ENCODE measurements at regions not wholly inside any gene's neighbourhood (a gene's known extent, or its start where the extent isn't known, plus 50 kb on each side); places are given as distances from the start of the nearest gene placed in this dataset.

- no peaks in the 10 kb centered on the region for H3K9me1 ChIP-seq (ENCODE audit: control insufficient read depth, extremely low read depth, insufficient read depth, low read length)
- no peak overlapping the region for H3K4me2 ChIP-seq (ENCODE audit: control insufficient read depth, extremely low read depth, insufficient read depth, low read depth, low read length)
- no peak for DNase-seq (ENCODE audit: low read depth, low spot score)
- H3K4me3 ChIP-seq (ENCODE audit: control insufficient read depth in 2 of 3, extremely low read depth in 1 of 3, insufficient read depth in 2 of 3, low read depth in 1 of 3, low read length in 3 of 3) = no peak overlapping the region
- no peak overlapping the region for H2AFZ ChIP-seq (ENCODE audit: control insufficient read depth, low read length)
- no peaks in the 10 kb centered on the region for H3K36me3 ChIP-seq (ENCODE audit: control insufficient read depth in 2 of 2, extremely low read depth in 1 of 2, insufficient read depth in 2 of 2, low read length in 2 of 2)
- H3K79me2 ChIP-seq (ENCODE audit: control insufficient read depth, insufficient read depth, low read length) = no peaks in the 10 kb centered on the region
- peaks cover 10% of the 10 kb centered on the region for H3K4me1 ChIP-seq (ENCODE audit: control insufficient read depth, extremely low read depth, insufficient read depth, low read length)
- no peaks in the 10 kb centered on the region for H3K9me3 ChIP-seq (ENCODE audit: control insufficient read depth, low read depth, low read length)
- no peak for FAIRE-seq
- TF ChIP-seq EZH2 (IDR thresholded peaks at IDR 0.05; ENCODE audit: low read length) = no peak
- TF ChIP-seq CTCF (optimal IDR thresholded peaks at IDR 0.05 in 1 of 3, IDR thresholded peaks at IDR 0.05 in 1 of 3, conservative IDR thresholded peaks at IDR 0.05 in 1 of 3; ENCODE audit: extremely low read depth in 1 of 3, insufficient read depth in 2 of 3, low read length in 3 of 3) = no peak
- no peaks in the 10 kb centered on the region for H4K20me1 ChIP-seq (ENCODE audit: control insufficient read depth, extremely low read depth, insufficient read depth, low read length)
- no peak overlapping the region for H3K9ac ChIP-seq (ENCODE audit: control insufficient read depth, extremely low read depth, insufficient read depth, low read length)
- H3K27me3 ChIP-seq (ENCODE audit: control insufficient read depth, extremely low read depth, insufficient read depth, low read length) = no peaks in the 10 kb centered on the region
- dilution Hi-C loops (cut with MboI; ENCODE audit: extremely low pct_ligation_motif_present, low sequenced_read_pairs) = no loop called here
- no peak overlapping the region for H3K27ac ChIP-seq (ENCODE audit: control insufficient read depth, insufficient read depth, low read length)
Measured at GRCh38 chr9:23542438-23542837, 283.6 kb downstream of the ELAVL2 start.

GRCh38 chr9:23542927-23543326 is 283.1 kb downstream of the ELAVL2 start:
- Histone ChIP-seq H3K9ac (ENCODE audit: control insufficient read depth, extremely low read depth, insufficient read depth, low read length) (no peak overlapping the region), H3K9me1 (ENCODE audit: control insufficient read depth, extremely low read depth, insufficient read depth, low read length) (no peaks in the 10 kb centered on the region), H2AFZ (ENCODE audit: control insufficient read depth, low read length) (no peak overlapping the region), H3K27me3 (ENCODE audit: control insufficient read depth, extremely low read depth, insufficient read depth, low read length) (no peaks in the 10 kb centered on the region), H3K4me3 (ENCODE audit: control insufficient read depth in 2 of 3, extremely low read depth in 1 of 3, insufficient read depth in 2 of 3, low read depth in 1 of 3, low read length in 3 of 3) (no peak overlapping the region), H3K4me1 (ENCODE audit: control insufficient read depth, extremely low read depth, insufficient read depth, low read length) (peaks cover 10% of the 10 kb centered on the region), H3K27ac (ENCODE audit: control insufficient read depth, insufficient read depth, low read length) (no peak overlapping the region), H3K79me2 (ENCODE audit: control insufficient read depth, insufficient read depth, low read length) (no peaks in the 10 kb centered on the region), H3K4me2 (ENCODE audit: control insufficient read depth, extremely low read depth, insufficient read depth, low read depth, low read length) (no peak overlapping the region), H4K20me1 (ENCODE audit: control insufficient read depth, extremely low read depth, insufficient read depth, low read length) (no peaks in the 10 kb centered on the region), H3K9me3 (ENCODE audit: control insufficient read depth, low read depth, low read length) (no peaks in the 10 kb centered on the region), H3K36me3 (ENCODE audit: control insufficient read depth in 2 of 2, extremely low read depth in 1 of 2, insufficient read depth in 2 of 2, low read length in 2 of 2) (no peaks in the 10 kb centered on the region)
- no peak for TF ChIP-seq EZH2 (IDR thresholded peaks at IDR 0.05; ENCODE audit: low read length)
- no peak for TF ChIP-seq CTCF (optimal IDR thresholded peaks at IDR 0.05 in 1 of 3, IDR thresholded peaks at IDR 0.05 in 1 of 3, conservative IDR thresholded peaks at IDR 0.05 in 1 of 3; ENCODE audit: extremely low read depth in 1 of 3, insufficient read depth in 2 of 3, low read length in 3 of 3)
- DNase-seq (ENCODE audit: low read depth, low spot score) = no peak
- no peak for FAIRE-seq
- dilution Hi-C loops (cut with MboI; ENCODE audit: extremely low pct_ligation_motif_present, low sequenced_read_pairs) = no loop called here
